Left lung (tissue), 4 donors: ENCODE measurements at regions not wholly inside any gene's neighbourhood (a gene's known extent, or its start where the extent isn't known, plus 50 kb on each side); places are given as distances from the start of the nearest gene placed in this dataset.

ENCODE experiments used
- ATAC-seq: fragments of 200-7000 bp; cut with Tn5 transposase; one replicate; pipeline ENCODE4 v1.9.1; 2020; ENCODE audit warnings: moderate library complexity
- DNase-seq, 4 donors: peaks; one replicate each; pipeline ENCODE4 v3.0.0-alpha.2; 2013 to 2020
- H3K27ac ChIP-seq, 2 donors: fragments of 200-600 bp; sonication (generic) in 1 of 2; one replicate each; pipeline versions ENCODE4 v1.5.0 to v1.8.0; 2020 to 2021
- H3K27me3 ChIP-seq, 2 donors: fragments of 200-600 bp; sonication (generic) in 1 of 2; one replicate each; pipeline versions ENCODE4 v1.5.0 to v1.8.0; 2020 to 2021
- H3K36me3 ChIP-seq, 2 donors: fragments of 200-600 bp; sonication (generic) in 1 of 2; one replicate each; pipeline versions ENCODE4 v1.5.0 to v1.8.0; 2020 to 2021
- H3K4me1 ChIP-seq, 2 donors: fragments of 200-600 bp; one replicate each; pipeline ENCODE4 v1.8.0; 2021
- H3K4me3 ChIP-seq, 2 donors: fragments of 200-600 bp; sonication (generic) in 1 of 2; one replicate each; pipeline versions ENCODE4 v1.5.0 to v1.8.0; 2020 to 2021; ENCODE audit warnings: mild to moderate bottlenecking in 1 of 2
- H3K9me3 ChIP-seq, 2 donors: fragments of 200-600 bp; sonication (generic) in 1 of 2; one replicate each; pipeline versions ENCODE4 v1.5.0 to v1.8.0; 2020 to 2021
- intact Hi-C, 2 donors: fragments of 100-400 bp; cut with DNase I; formaldehyde crosslinking; loops; one replicate each; pipeline versions ENCODE4 v1.11.2 to v1.14.2; 2022
- TF ChIP-seq, protein P1 (sequence below), 2 donors: fragments of 200-600 bp; sonication (generic) in 1 of 2; IDR thresholded peaks; one replicate each; pipeline versions ENCODE4 v1.5.0 to v1.8.0; 2021; ENCODE audit warnings: antibody characterized with exemption in 2 of 2
- donor health status: DM: no; HTN: yes; CAD: no.
- donor health status: DM: no; HTN: no; CAD: no.

DNA sequence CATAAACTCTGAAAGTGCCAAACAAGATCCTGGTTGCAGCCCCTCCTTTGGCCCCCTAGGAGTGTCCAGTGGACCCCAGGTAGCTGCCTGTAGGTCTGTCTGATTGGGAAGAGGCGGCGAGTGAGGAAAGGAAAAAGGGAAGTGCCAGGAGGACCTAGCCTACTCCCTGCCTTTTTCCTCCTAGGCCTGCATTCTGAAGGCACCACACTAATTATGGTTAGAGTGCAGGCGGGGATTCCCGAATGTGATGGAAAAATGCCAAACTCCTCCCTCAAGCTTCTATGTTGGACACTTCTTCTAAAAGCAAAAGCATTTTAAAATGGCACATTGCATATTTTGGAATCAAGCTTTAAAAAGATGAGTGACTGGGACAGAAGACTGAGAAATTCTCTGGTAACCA, 83.2 kb upstream of the SMIM15 start:
- Histone ChIP-seq H3K27ac (no peak overlapping the region), H3K36me3 (no peaks in the 10 kb centered on the region), H3K4me3 (no peak overlapping the region), H3K27me3 (no peaks in the 10 kb centered on the region), H3K4me1 (no peaks in the 10 kb centered on the region), H3K9me3 (peaks cover 0 to 3% of the 10 kb centered on the region in 2 donors)
- TF ChIP-seq, protein P1, sequence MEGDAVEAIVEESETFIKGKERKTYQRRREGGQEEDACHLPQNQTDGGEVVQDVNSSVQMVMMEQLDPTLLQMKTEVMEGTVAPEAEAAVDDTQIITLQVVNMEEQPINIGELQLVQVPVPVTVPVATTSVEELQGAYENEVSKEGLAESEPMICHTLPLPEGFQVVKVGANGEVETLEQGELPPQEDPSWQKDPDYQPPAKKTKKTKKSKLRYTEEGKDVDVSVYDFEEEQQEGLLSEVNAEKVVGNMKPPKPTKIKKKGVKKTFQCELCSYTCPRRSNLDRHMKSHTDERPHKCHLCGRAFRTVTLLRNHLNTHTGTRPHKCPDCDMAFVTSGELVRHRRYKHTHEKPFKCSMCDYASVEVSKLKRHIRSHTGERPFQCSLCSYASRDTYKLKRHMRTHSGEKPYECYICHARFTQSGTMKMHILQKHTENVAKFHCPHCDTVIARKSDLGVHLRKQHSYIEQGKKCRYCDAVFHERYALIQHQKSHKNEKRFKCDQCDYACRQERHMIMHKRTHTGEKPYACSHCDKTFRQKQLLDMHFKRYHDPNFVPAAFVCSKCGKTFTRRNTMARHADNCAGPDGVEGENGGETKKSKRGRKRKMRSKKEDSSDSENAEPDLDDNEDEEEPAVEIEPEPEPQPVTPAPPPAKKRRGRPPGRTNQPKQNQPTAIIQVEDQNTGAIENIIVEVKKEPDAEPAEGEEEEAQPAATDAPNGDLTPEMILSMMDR (IDR thresholded peaks at IDR 0.05) = no peak
- ATAC-seq = peak; percentile 54
- intact Hi-C loops = no loop called here
- DNase-seq = peak in 1 of 4 donors; percentile 32

DNA sequence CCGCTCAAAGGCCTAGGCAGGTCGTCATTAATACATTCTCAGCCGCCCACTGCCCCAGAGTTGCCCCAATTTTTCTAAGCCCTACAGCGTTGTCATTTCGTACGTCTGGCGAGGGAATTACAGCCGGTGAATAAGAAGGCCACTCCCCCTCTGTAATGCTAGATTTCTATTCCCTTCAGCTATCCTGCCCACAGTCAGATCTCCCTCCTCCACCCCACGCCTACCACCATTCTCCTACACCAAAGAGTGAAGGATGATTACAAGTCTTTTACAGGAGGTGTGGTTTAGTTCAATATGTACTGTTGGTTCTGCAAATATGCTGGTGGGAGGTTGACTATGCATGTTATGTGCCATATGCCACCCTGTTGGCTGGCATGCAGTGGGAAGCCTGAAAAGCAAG, 83.7 kb upstream of the SMIM15 start:
- Histone ChIP-seq H3K27me3 (no peaks in the 10 kb centered on the region), H3K4me3 (no peak overlapping the region), H3K36me3 (no peaks in the 10 kb centered on the region), H3K27ac (no peak overlapping the region), H3K9me3 (peaks cover 0 to 3% of the 10 kb centered on the region in 2 donors), H3K4me1 (no peaks in the 10 kb centered on the region)
- TF ChIP-seq, protein P1 (IDR thresholded peaks at IDR 0.05) = no peak
- intact Hi-C loops = no loop called here
- ATAC-seq (no peak), DNase-seq (no peak)

DNA sequence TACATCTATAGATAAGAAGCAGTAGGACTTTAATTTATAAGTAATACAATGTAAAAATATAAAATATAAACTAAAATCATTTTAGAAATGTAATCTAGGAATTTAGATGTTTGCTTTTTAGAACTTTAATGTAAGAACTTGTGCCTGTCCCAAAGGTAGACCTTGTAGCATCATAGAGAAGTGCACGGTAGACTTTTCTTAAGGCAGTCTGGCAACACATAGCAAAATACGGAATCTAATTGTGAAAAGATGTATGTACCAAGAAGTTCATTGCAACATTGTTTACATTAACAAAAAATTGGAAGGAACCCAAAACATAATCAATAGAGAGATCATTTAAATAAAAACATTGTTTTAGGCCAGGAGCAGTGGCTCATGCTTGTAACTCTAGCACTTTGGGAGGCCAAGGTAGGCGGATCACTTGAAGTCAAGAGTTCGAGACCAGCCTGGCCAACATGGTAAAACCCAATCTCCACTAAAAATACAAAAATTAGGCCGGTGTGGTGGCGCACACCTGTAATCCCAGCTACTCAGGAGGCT, 84.6 kb upstream of the SMIM15 start:
- intact Hi-C loops = no loop called here
- TF ChIP-seq, protein P1 (IDR thresholded peaks at IDR 0.05) = no peak
- no peaks in the 10 kb centered on the region for H3K36me3 ChIP-seq
- H3K27me3 ChIP-seq = no peaks in the 10 kb centered on the region
- H3K4me1 ChIP-seq = no peaks in the 10 kb centered on the region
- no peak overlapping the region for H3K27ac ChIP-seq
- no peak for DNase-seq
- H3K9me3 ChIP-seq = peaks cover 0 to 3% of the 10 kb centered on the region in 2 donors
- H3K4me3 ChIP-seq = no peak overlapping the region
- no peak for ATAC-seq

DNA sequence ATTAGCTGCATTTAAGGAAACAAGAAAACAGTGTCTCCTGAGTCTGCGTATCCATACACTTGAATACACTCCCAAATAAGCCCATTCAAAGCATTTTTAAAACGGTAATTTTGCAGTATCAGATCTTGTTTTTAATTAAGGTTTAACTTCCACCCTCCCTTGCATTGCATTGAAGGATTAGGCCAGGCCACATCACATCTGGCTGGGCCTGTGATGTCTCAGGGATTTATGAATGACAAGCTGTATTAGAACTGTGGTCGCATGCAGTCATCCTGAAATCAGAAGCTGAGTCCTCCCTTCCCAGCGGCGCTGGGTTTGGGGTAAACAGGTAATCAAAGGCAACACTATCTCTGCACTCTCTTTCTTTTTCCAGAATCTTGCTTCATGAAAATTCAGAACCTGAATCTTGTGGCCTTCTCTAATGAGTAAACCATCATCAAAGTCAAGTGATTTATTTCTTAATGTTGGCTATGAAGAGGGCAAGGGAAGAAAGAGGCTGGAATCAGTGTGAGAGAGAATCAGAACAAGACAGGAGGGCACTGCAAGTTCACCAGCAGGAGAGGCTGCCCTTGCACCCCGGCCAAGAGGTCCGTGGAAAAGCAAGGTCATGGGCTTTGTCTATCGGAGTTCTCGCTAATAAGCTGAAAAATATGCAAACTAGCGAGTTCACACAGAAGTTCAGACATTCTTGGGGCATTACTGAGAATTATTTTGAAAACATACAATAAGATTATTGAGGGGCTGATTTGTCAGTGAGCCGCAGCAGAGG, 80.0 kb upstream of the ZSWIM6 start:
- TF ChIP-seq, protein P1 (IDR thresholded peaks at IDR 0.05) = no peak
- DNase-seq (no peak), ATAC-seq (no peak)
- Histone ChIP-seq H3K4me1 (peaks cover 0 to 7% of the 10 kb centered on the region in 2 donors), H3K27ac (no peak overlapping the region), H3K36me3 (no peaks in the 10 kb centered on the region), H3K4me3 (no peak overlapping the region), H3K9me3 (peaks cover 0 to 3% of the 10 kb centered on the region in 2 donors), H3K27me3 (no peaks in the 10 kb centered on the region)
- intact Hi-C loops = no loop called here

DNA sequence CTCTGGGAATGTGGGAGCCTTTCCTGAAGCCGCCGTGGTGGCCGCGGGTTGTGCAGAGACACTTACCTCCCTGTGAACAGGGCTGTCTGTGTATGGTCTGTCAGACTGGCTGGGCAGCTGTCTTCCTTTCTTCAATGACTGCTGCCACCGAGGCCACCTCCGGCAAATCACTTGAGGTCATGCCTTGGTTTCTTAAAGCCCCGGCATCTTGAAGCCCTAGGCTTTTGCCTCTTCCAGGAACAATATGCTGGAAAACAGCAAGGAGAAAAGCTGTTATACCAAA, 79.5 kb upstream of the ZSWIM6 start:
- Histone ChIP-seq H3K4me3 (no peak overlapping the region), H3K9me3 (peaks cover 0 to 3% of the 10 kb centered on the region in 2 donors), H3K27ac (no peak overlapping the region), H3K4me1 (peaks cover 0 to 7% of the 10 kb centered on the region in 2 donors), H3K36me3 (no peaks in the 10 kb centered on the region), H3K27me3 (no peaks in the 10 kb centered on the region)
- DNase-seq = no peak
- intact Hi-C loops = no loop called here
- TF ChIP-seq, protein P1 (IDR thresholded peaks at IDR 0.05) = no peak
- no peak for ATAC-seq
